Central memory CD8-positive, alpha-beta T cell (primary cell): ENCODE measurements at regions not wholly inside any gene's neighbourhood (a gene's known extent, or its start where the extent isn't known, plus 50 kb on each side); places are given as distances from the start of the nearest gene placed in this dataset.

Source experiments
- ATAC-seq: fragments of 150-1000 bp; cut with Tn5 transposase; replicated peaks from 2 replicates; pipeline ENCODE4 v1.10.0; 2022; ENCODE audit warnings: mild to moderate bottlenecking, moderate FRiP score, moderate number of reproducible peaks; ENCODE audit not compliant: poor library complexity, severe bottlenecking; ENCODE audit errors: extremely low read depth
- DNase-seq, 2 donors: peaks; one replicate each; pipeline ENCODE4 v3.0.0; 2021; ENCODE audit warnings: low spot score in 2 of 2
- H3K27ac Mint-ChIP-seq: one replicate; pipeline ENCODE4 v1.8.0; 2022; ENCODE audit warnings: low read depth, mild to moderate bottlenecking, moderate library complexity, mixed read lengths
- H3K27me3 Mint-ChIP-seq: one replicate; pipeline ENCODE4 v1.8.0; 2022; ENCODE audit warnings: mixed read lengths
- H3K36me3 Mint-ChIP-seq: one replicate; pipeline ENCODE4 v1.8.0; 2022; ENCODE audit warnings: mild to moderate bottlenecking, moderate library complexity, mixed read lengths; ENCODE audit not compliant: insufficient read depth
- H3K4me1 Mint-ChIP-seq: one replicate; pipeline ENCODE4 v1.8.0; 2022; ENCODE audit warnings: mixed read lengths
- H3K4me3 Mint-ChIP-seq: one replicate; pipeline ENCODE4 v1.8.0; 2022; ENCODE audit warnings: mild to moderate bottlenecking, moderate library complexity, mixed read lengths
- H3K9me3 Mint-ChIP-seq: one replicate; pipeline ENCODE4 v1.8.0; 2022; ENCODE audit warnings: mixed read lengths

GRCh38 chr6:144543006-144543871, 258.1 kb downstream of the UTRN start:
- Mint-ChIP-seq H3K36me3 (peaks cover 60% of the 10 kb centered on the region), H3K4me3 (no peak overlapping the region), H3K4me1 (peaks cover 26% of the 10 kb centered on the region), H3K27me3 (no peaks in the 10 kb centered on the region), H3K27ac (peak overlapping the region; percentile 80), H3K9me3 (no peaks in the 10 kb centered on the region)
- DNase-seq, result no peak
- ATAC-seq, result peak; percentile 46

GRCh38 chr6:144544266-144544830, 259.2 kb downstream of the UTRN start:
- Mint-ChIP-seq H3K36me3 (peaks cover 60% of the 10 kb centered on the region), H3K4me3 (no peak overlapping the region), H3K27me3 (no peaks in the 10 kb centered on the region), H3K4me1 (peaks cover 26% of the 10 kb centered on the region), H3K27ac (peak overlapping the region; percentile 80), H3K9me3 (no peaks in the 10 kb centered on the region)
- ATAC-seq, result no peak
- no peak for DNase-seq

DNA sequence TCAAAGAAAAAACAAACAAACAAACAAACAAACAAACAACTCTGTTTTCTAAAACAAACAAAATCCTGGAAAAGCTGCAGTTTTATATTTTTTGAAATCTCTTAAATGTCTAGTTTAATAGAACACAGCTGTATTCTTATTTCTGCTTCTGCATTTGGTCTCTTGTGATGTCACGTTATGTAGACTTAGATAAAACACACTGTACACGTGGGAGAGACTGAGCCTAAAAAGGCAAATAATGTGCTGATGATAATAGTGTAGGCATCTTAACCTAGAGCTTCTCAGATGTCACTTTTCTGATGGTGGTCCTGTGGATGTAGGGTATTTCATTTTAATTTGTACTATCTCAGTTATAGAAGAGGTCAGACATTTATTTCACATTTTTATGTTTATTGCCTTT, 261.7 kb downstream of the UTRN start:
- Mint-ChIP-seq H3K27ac (no peak overlapping the region), H3K36me3 (peaks cover 61% of the 10 kb centered on the region), H3K27me3 (no peaks in the 10 kb centered on the region), H3K4me1 (peaks cover 25% of the 10 kb centered on the region), H3K9me3 (no peaks in the 10 kb centered on the region), H3K4me3 (no peak overlapping the region)
- ATAC-seq (no peak), DNase-seq (no peak)

GRCh38 chr6:144547409-144547808, 262.3 kb downstream of the UTRN start:
- DNase-seq (no peak), ATAC-seq (no peak)
- no peak overlapping the region for H3K27ac Mint-ChIP-seq
- H3K4me3 Mint-ChIP-seq, result no peak overlapping the region
- no peaks in the 10 kb centered on the region for H3K27me3 Mint-ChIP-seq
- H3K4me1 Mint-ChIP-seq, result peaks cover 22% of the 10 kb centered on the region
- no peaks in the 10 kb centered on the region for H3K9me3 Mint-ChIP-seq
- H3K36me3 Mint-ChIP-seq, result peaks cover 59% of the 10 kb centered on the region

DNA sequence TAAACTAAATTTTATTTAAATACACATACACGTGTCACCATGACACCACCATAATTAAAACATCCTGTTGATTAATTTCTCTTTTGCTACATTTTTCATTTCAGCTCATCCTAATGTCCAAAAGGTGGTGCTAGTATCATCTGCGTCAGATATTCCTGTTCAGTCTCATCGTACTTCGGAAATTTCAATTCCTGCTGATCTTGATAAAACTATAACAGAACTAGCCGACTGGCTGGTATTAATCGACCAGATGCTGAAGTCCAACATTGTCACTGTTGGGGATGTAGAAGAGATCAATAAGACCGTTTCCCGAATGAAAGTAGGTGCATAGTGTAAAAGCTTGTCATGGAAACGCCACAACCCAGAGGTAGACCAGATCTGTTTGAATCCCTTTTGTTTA, 263.4 kb downstream of the UTRN start:
- no peak overlapping the region for H3K27ac Mint-ChIP-seq
- no peaks in the 10 kb centered on the region for H3K27me3 Mint-ChIP-seq
- DNase-seq (no peak), ATAC-seq (no peak)
- no peaks in the 10 kb centered on the region for H3K9me3 Mint-ChIP-seq
- H3K4me1 Mint-ChIP-seq, result peaks cover 18% of the 10 kb centered on the region
- H3K36me3 Mint-ChIP-seq, result peaks cover 57% of the 10 kb centered on the region
- H3K4me3 Mint-ChIP-seq, result no peak overlapping the region

DNA sequence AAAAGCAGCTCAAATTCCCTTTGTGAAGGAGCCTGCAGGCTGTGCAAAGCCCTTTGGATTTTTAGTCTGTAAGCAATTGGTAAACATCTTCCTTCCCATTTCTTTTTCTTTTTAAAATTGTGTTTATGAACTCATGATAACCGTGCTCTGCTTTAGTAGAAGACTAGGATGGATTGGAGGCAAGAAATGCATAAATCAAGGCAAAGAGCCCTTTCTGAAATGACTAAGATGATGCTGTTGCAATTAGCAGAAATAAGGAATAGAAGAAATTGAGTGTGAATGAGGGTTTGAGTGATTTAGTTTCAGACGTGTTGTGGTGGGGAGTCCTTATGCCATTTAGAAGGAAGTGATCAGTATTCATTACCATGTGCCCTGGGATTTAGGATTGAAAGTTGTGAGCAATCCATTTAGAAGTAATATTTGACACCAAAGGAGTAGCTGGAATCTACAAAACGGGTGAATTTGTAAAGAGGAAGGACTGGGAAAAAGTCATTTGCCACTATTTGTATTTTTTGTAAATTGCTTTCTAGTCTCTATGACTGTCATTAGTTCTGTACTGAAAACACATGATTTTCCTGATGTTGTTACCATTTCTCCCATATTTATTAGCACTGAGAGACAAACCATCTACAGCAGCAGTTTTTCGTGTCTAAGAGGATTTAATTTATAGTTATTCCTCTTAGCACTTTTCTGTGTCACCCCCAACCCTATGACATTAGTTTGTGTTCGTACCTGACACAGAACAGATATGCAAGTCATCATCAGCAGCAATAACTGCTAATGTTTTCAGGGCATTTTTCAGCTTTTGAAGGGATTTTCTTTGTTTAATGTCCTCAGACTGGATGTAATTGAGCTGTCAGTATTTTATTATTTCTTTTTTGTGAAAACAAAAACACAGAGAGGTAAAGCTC, 265.0 kb downstream of the UTRN start:
- Mint-ChIP-seq H3K27me3 (no peaks in the 10 kb centered on the region), H3K27ac (peak overlapping the region; percentile 7), H3K9me3 (no peaks in the 10 kb centered on the region), H3K4me1 (peaks cover 6% of the 10 kb centered on the region), H3K36me3 (peaks cover 60% of the 10 kb centered on the region), H3K4me3 (no peak overlapping the region)
- DNase-seq (no peak), ATAC-seq (no peak)

GRCh38 chr6:144551339-144551738, 266.2 kb downstream of the UTRN start:
- peaks cover 69% of the 10 kb centered on the region for H3K36me3 Mint-ChIP-seq
- H3K4me1 Mint-ChIP-seq, result peaks cover 6% of the 10 kb centered on the region
- no peak for DNase-seq
- no peaks in the 10 kb centered on the region for H3K27me3 Mint-ChIP-seq
- H3K27ac Mint-ChIP-seq, result no peak overlapping the region
- H3K4me3 Mint-ChIP-seq, result peak overlapping the region; percentile 2
- no peaks in the 10 kb centered on the region for H3K9me3 Mint-ChIP-seq
- no peak for ATAC-seq

GRCh38 chr6:144555066-144555465, 269.9 kb downstream of the UTRN start:
- DNase-seq, result no peak
- ATAC-seq, result no peak
- Mint-ChIP-seq H3K27me3 (no peaks in the 10 kb centered on the region), H3K27ac (no peak overlapping the region), H3K4me1 (peaks cover 13% of the 10 kb centered on the region), H3K9me3 (no peaks in the 10 kb centered on the region), H3K4me3 (no peak overlapping the region), H3K36me3 (peaks cover 70% of the 10 kb centered on the region)

DNA sequence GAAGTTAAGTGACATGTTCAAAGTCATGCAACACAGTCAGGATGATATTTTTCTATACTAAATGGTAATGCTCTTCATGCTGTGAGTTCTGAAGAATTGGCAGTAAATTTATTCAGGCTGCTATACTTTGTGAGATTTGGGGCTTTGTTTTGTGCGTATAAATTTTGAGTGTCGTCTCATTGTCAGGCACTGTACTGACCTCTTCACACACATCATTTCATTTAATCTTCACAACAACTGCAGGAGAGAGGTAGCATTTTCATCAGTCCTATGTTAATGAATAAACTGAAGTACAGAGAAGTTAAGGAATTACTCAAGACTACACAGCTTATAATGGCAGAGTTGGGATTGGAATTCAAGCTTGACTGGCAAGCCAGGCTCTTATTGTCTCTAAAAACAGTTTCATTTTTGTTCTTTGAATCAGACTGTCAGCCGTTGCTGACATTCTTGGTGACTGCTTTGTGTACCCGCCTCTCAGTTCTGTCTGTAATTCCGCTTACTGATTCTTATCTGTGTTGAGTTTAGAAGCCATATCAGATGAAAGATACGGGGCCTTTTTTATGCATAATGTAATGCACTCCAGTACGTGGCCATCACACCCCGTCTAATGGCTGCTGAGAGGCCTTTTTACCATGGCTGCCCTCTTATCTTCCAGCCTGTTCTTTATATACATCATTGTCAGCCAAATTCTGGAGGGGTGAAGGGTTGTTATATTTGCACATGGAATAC, 274.9 kb downstream of the UTRN start:
- H3K36me3 Mint-ChIP-seq, result peaks cover 33% of the 10 kb centered on the region
- peak overlapping the region; percentile 52 for H3K4me3 Mint-ChIP-seq
- no peaks in the 10 kb centered on the region for H3K27me3 Mint-ChIP-seq
- ATAC-seq (peak; percentile 82), DNase-seq (no peak)
- H3K9me3 Mint-ChIP-seq, result no peaks in the 10 kb centered on the region
- H3K27ac Mint-ChIP-seq, result peak overlapping the region; percentile 75
- H3K4me1 Mint-ChIP-seq, result peaks cover 10% of the 10 kb centered on the region

DNA sequence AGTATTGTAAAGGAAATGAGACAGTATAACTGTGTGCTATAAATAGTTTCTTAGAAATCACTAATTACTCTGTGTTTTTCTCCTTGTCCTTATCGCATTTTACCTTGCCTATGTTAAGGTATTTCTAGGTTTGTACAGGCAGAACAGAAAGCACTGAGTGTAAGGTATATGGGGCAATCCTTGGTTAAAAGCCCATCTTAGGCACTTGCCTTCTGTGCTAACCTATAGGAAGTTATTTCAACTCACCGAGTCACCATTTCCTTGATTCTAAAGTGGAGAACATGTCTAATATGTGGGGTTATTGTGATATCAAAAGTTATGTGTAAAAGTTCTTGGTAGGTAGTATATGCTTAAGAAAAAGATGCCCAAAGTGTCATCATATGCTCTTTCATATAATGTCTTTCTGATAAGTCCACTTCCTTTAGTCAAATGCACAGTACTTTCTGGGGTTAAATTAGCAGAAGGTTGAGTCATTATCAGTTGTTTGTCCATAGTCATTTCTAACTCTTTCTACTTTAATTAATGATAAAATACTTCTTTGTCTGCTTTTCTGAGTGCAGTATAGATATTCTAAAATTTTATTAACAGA, 276.4 kb downstream of the UTRN start:
- Mint-ChIP-seq H3K27me3 (no peaks in the 10 kb centered on the region), H3K36me3 (peaks cover 22% of the 10 kb centered on the region), H3K9me3 (no peaks in the 10 kb centered on the region), H3K4me3 (no peak overlapping the region), H3K4me1 (peaks cover 10% of the 10 kb centered on the region), H3K27ac (no peak overlapping the region)
- ATAC-seq, result no peak
- DNase-seq, result no peak

GRCh38 chr6:144564202-144564601, 279.1 kb downstream of the UTRN start:
- H3K4me1 Mint-ChIP-seq, result peaks cover 10% of the 10 kb centered on the region
- DNase-seq, result no peak
- peaks cover 11% of the 10 kb centered on the region for H3K36me3 Mint-ChIP-seq
- no peak for ATAC-seq
- no peak overlapping the region for H3K27ac Mint-ChIP-seq
- no peaks in the 10 kb centered on the region for H3K27me3 Mint-ChIP-seq
- H3K4me3 Mint-ChIP-seq, result no peak overlapping the region
- H3K9me3 Mint-ChIP-seq, result no peaks in the 10 kb centered on the region
